ENCODE measurements at regions not wholly inside any gene's neighbourhood (a gene's known extent, or its start where the extent isn't known, plus 50 kb on each side); places are given as distances from the start of the nearest gene placed in this dataset.
"Not testable (repeated sequence)": the region's sequence is repeated elsewhere in the genome, so short reads cannot be mapped to it uniquely, and the experiment has no call there.

DNA sequence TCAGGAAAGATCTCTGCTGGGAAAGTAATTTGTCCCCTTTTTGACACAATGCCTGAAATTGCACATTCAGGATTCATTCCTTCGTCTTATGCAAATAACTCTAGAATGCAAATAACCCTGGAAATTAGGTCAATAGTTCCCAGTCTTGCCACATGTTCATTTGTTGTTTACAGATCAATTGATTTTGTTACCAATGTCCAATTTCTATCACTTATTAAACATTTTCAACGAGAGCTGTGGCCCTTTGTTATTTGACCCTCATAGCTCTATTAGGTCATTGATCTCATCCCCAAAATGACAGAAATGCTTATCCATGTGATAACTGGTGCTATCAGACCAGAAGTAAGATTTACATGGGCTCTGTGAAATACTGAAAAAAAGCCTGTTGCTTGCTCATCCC is 275.3 kb upstream of the REG3G start:
- no peak for DNase-seq

GRCh38 chr2:78754930-78755329 is 270.6 kb upstream of the REG3G start:
- no peak for DNase-seq

GRCh38 chr2:78757191-78757590 is 268.3 kb upstream of the REG3G start:
- no peak for DNase-seq

GRCh38 chr2:78757640-78758039 is 267.9 kb upstream of the REG3G start:
- DNase-seq: no peak

DNA sequence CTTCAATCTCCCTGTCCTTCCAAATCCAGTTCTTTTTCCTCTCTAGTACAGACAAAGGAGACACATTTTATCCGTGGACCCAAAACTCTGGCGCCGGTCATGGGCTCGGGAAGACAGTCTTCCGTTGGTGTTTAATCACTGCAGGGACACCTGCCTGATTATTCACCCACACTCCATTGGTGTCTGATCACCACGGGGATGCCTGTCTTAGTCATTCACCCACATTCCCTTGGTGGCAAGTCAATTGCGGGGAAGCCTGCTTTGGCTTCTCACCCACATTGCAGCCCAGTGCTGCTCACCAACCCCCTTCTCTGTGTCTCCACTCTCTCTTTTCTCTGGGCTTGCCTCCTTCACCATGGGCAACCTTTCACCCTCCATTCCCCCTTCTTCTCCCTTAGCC is 266.7 kb upstream of the REG3G start:
- not testable (repeated sequence) for DNase-seq

- DNase-seq: no peak
Observed at GRCh38 chr2:78766459-78766858, 259.0 kb upstream of the REG3G start.

GRCh38 chr2:78768016-78768415 is 257.5 kb upstream of the REG3G start:
- no peak for DNase-seq

DNA sequence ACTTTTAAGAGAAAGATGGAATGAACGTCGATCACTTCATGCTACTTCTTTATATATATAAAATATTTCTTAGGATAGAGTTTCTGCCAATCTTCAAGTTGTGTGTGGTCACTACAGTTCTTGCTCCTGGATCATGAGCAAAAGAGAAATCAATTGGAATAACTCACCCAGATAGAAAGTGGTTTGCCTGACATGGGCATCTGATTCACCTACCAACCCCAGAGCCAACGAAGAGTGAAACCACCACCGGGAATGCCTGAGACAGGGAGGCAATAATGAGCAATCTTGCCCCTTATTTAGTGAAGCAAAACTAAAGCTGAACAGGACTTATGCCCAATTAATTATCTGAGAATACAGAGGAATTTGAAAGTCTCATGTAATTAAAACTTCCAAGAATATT is 250.2 kb upstream of the REG3G start:
- DNase-seq: no peak

DNA sequence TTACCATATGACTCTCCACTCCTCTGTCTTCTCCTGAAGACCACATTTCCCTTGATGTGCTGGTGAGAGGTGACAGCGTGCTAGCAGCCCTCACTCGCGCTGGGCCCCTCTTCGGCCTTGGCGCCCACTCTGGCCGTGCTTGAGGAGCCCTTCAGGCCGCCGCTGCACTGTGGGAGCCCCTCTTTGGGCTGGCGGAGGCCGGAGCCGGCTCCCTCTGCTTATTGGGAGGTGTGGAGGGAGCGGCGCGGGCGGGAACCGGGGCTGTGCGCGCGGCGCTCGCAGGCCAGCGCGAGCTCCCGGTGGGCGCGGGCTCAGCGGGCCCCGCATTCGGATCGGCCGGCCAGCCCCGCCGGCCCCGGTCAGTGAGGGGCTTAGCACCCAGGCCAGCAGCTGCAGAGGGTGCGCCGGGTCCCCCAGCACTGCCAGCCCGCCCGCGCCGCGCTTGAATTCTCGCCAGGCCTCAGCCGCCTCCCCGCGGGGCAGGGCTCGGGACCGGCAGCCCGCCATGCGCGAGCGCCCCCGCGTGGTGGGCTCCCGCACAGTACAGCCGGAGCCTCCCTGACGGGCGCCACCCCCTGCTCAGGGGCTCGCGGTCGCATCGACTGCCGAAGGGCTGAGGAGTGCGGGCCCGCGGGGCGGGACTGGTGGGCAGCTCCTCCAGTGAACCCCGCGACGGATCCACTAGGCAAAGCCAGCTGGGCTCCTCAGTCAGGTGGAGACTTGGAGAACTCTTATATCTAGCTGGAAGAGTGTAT is 246.6 kb upstream of the REG3G start:
- no peak for DNase-seq

DNA sequence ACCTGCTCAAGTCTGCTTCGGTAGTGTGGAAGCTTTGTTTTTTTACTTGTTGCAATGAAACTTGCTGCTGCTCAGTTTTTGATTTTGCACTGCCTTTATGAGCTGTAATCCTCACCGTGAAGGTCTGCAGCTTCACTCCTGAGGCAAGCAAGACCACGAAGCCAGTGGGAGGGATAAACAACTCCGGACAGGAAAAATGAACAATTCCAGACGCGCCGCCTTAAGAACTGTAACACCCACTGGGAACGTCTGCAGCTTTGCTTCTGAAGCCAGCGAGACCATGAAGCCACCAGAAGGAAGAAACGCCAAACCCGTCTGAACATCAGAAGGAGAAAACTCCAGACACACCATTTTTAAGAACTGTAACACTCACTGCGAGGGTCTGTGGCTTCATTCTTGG is 245.7 kb upstream of the REG3G start:
- DNase-seq: no peak

- no peak for DNase-seq
Observed at GRCh38 chr2:78780256-78780655, 245.2 kb upstream of the REG3G start.

GRCh38 chr2:78780864-78781583 is 244.5 kb upstream of the REG3G start:
- DNase-seq: no peak

DNA sequence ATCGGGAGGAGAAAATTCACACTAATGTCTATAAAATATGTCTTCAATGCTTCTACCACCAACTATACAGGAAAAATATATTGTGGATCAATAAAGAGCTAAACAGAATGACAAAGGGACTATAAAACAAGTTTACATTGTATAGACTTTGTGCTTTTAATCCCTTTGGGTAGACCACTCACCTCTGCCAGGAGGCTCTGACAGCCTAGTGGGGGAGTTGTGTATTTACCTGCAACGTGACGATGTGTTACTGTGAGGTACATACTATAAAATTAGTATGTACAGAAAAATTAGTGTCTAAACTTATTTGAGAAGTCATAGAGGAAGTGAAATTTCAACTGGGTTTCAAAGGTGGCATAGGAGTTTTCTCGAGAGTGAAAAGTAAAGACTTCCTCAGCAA is 243.3 kb upstream of the REG3G start:
- DNase-seq: no peak

- DNase-seq: no peak
Observed at GRCh38 chr2:78811955-78812610, 213.4 kb upstream of the REG3G start.

- no peak for DNase-seq
Observed at GRCh38 chr2:78814331-78814986, 211.0 kb upstream of the REG3G start.

DNA sequence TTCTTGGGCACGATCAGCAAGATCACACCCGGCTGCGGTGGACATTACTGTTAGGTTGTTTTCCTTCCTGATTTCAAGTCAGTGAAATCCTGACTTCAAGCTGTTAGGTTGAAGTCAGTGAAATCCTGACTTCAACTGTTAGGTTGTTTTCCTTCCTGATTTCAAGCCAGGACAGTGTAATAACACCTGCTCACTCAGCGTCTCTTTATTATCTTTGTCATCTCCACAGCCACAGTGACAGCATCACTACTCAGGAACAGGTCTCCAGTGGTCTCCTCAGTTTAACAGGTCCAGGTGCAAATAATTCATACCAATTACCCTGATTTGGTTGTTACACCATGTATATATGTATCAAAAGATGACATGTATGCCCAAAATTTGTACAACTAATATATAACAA is 208.1 kb upstream of the REG3G start:
- no peak for DNase-seq

GRCh38 chr2:78832481-78832880 is 193.0 kb upstream of the REG3G start:
- no peak for DNase-seq

DNA sequence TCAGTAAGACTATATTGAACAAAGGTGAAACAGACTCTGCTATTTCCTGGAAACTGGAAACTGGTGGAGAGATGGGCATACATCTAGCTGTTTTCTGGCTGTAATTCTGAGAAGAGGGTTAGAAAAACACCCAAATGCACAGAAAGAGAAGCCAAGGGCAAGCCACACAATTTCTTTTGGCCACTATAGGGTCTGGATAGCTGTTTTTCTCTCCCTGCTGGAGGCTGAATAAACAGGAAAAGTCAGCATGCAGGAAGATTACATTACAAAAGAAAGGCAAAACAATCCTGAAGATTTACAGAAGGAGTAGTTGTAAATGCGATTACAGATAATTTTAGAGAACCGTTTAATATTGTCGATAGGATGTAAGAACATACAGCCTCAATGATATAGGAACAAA is 186.2 kb upstream of the REG3G start:
- no peak for DNase-seq

DNA sequence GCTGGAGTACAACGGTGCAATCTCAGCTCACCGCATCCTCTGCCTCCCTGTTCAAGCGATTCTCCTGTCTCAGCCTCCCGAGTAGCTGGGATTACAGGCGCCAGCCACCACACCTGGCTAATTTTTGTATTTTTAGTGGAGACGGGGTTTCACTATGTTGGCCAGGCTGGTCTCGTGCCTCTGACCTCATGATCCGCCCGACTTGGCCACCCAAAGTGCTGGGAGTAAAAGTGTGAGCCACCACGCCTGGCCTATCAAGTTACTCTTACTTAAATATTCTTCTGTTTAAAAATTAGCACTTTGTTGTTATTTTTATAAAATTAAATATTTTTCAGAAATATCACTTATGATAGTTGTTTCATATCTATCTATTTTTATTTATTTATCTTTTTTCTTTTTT is 185.2 kb upstream of the REG3G start:
- DNase-seq: not testable (repeated sequence)

DNA sequence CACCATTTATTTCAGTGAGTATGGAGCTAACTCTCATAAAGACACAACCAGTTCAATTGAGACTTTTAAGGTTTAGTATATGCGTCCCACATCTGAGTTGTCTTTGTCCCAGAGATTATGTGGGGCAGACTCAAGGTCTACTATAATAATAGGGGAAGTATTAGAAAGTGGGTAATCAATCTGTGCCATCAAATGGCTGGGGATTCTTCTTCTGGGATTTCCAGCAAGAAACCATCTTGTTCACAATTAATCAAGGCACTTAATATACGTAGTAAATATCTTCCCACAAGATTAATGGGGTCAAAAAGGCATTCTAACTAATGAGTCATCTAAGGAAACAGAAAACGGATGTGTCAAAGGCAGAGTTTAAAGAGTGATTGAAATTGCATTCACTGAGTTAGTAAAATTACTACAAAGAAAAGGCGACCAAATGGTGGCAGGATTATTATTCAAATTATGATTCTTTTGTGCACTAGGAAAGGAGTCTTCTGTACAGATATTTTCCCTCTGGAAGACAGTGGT is 179.8 kb upstream of the REG3G start:
- DNase-seq: no peak

- DNase-seq: no peak
Observed at GRCh38 chr2:78861546-78861945, 164.0 kb upstream of the REG3G start.

GRCh38 chr2:78864205-78864604 is 161.3 kb upstream of the REG3G start:
- no peak for DNase-seq

DNA sequence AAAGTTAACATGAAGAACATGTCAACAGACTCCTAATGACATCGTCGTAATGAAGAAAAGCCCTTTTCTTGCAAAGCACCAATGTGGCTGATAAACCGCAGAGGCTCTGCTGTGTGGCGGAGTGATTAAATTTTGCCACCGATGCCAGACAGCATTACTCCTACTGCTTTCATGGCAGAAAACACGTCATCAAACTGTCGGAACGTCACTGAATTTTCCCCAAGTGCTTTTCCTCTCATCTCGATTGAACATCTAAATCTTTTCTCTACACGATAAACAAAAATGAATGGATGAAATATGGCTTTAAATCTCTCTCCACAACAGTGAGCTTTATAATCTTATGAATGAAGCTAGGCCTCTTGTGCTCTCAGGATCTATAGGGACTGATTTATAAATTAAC is 159.8 kb upstream of the REG3G start:
- DNase-seq: no peak

Measured in NCI-H2029 treated with DMSO at 0.1 percent for 48 hours (cell line).